Uterus (tissue), 3 donors: ENCODE measurements at regions not wholly inside any gene's neighbourhood (a gene's known extent, or its start where the extent isn't known, plus 50 kb on each side); places are given as distances from the start of the nearest gene placed in this dataset.

Experiments
- DNase-seq, 2 donors: peaks; one replicate each; pipeline ENCODE4 v3.0.0-alpha.2; 2019 to 2020
- H3K27ac ChIP-seq, 2 donors: fragments of 200-600 bp; sonication (generic); 1 replicate in 1 of 2; 2 replicates in 1 of 2; pipeline ENCODE4 v1.5.1; 2016 to 2018
- H3K27me3 ChIP-seq, 2 donors: fragments of 200-600 bp; sonication (generic); one replicate each; pipeline ENCODE4 v1.5.1; 2018 to 2019; ENCODE audit warnings: control low read depth in 1 of 2
- H3K36me3 ChIP-seq, 2 donors: fragments of 200-600 bp; sonication (generic); one replicate each; pipeline ENCODE4 v1.5.1; 2019; ENCODE audit warnings: control low read depth in 1 of 2
- H3K4me1 ChIP-seq, 2 donors: fragments of 200-600 bp; sonication (generic); one replicate each; pipeline ENCODE4 v1.5.1; 2018 to 2019; ENCODE audit warnings: control low read depth in 1 of 2
- H3K4me3 ChIP-seq, 2 donors: fragments of 200-600 bp; sonication (generic); 1 replicate in 1 of 2; 2 replicates in 1 of 2; pipeline ENCODE4 v1.5.1; 2018 to 2019; ENCODE audit warnings: mild to moderate bottlenecking in 1 of 2
- H3K9me3 ChIP-seq, 2 donors: fragments of 200-600 bp; sonication (generic); one replicate each; pipeline ENCODE4 v1.5.1; 2019; ENCODE audit warnings: control low read depth in 1 of 2
- POLR2A ChIP-seq, 2 donors: fragments of 450-650 bp; IDR thresholded peaks; one replicate each; pipeline ENCODE4 v1.6.1; 2016; ENCODE audit warnings: antibody characterized with exemption in 2 of 2, mild to moderate bottlenecking in 1 of 2, moderate library complexity in 1 of 2
- intact Hi-C: fragments of 100-400 bp; cut with DNase I; formaldehyde crosslinking; loops from one replicate; pipeline ENCODE4 v1.15.1; 2023; ENCODE audit warnings: low total_unique reads
- TF ChIP-seq, protein P1 (sequence below), 4 experiments: fragments of 200-600 bp in 2 of 4; fragments of 450-650 bp in 2 of 4; sonication (generic) in 2 of 4; IDR thresholded peaks; one replicate each; pipeline ENCODE4 v1.5.1; 2016 to 2019; ENCODE audit warnings: antibody characterized with exemption in 4 of 4, mild to moderate bottlenecking in 2 of 4, moderate library complexity in 1 of 4
- donor health status: DM: yes; HTN: yes; CAD: no.

DNA sequence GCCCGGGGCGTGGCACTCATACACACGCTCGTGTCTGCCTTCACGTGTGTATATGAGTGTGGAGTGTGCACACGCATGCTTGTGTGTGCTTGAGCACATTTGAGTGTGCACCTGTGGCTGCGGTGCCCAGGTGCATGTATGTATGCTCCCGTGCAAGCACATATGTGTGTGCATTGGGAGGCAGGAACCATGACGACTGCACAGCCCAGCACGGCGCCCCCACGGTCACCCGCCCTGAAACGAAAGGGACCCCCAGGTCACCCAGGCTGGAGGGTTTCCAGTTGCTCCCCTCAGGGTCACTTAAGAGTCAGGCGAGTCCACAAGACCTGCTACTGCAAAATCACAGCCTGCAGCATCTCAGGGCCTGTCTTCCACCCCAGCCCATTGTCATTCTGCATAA lies 94.7 kb downstream of the YTHDF1 start:
- no peak for DNase-seq
- intact Hi-C loops = no loop called here
- H3K9me3 ChIP-seq = no peaks in the 10 kb centered on the region
- H3K4me1 ChIP-seq = no peaks in the 10 kb centered on the region
- no peak overlapping the region for H3K4me3 ChIP-seq
- TF ChIP-seq POLR2A (IDR thresholded peaks at IDR 0.05) = no peak
- TF ChIP-seq, protein P1, sequence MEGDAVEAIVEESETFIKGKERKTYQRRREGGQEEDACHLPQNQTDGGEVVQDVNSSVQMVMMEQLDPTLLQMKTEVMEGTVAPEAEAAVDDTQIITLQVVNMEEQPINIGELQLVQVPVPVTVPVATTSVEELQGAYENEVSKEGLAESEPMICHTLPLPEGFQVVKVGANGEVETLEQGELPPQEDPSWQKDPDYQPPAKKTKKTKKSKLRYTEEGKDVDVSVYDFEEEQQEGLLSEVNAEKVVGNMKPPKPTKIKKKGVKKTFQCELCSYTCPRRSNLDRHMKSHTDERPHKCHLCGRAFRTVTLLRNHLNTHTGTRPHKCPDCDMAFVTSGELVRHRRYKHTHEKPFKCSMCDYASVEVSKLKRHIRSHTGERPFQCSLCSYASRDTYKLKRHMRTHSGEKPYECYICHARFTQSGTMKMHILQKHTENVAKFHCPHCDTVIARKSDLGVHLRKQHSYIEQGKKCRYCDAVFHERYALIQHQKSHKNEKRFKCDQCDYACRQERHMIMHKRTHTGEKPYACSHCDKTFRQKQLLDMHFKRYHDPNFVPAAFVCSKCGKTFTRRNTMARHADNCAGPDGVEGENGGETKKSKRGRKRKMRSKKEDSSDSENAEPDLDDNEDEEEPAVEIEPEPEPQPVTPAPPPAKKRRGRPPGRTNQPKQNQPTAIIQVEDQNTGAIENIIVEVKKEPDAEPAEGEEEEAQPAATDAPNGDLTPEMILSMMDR (IDR thresholded peaks at IDR 0.05) = no peak
- no peaks in the 10 kb centered on the region for H3K27me3 ChIP-seq
- no peaks in the 10 kb centered on the region for H3K36me3 ChIP-seq
- H3K27ac ChIP-seq = no peak overlapping the region

DNA sequence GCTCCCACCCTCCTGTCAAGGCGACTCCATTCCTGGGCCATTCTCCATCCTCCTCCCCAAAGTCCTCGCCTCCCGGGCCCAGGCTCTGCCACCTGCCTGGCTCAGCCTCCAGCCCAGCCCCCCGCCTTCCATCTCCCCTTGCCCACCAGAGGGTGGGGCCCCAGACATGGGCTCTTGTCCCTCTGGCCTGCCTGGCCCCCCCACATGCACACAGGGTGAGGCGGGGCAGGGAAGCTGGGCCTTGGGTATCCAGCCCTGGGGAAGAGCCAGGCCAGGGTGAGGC lies 95.2 kb downstream of the YTHDF1 start:
- intact Hi-C loops = no loop called here
- H3K4me1 ChIP-seq = no peaks in the 10 kb centered on the region
- H3K27me3 ChIP-seq = no peaks in the 10 kb centered on the region
- DNase-seq = no peak
- H3K9me3 ChIP-seq = no peaks in the 10 kb centered on the region
- H3K27ac ChIP-seq = no peak overlapping the region
- TF ChIP-seq POLR2A (IDR thresholded peaks at IDR 0.05) = no peak
- TF ChIP-seq, protein P1 (IDR thresholded peaks at IDR 0.05) = no peak
- H3K36me3 ChIP-seq = no peaks in the 10 kb centered on the region
- H3K4me3 ChIP-seq = no peak overlapping the region

DNA sequence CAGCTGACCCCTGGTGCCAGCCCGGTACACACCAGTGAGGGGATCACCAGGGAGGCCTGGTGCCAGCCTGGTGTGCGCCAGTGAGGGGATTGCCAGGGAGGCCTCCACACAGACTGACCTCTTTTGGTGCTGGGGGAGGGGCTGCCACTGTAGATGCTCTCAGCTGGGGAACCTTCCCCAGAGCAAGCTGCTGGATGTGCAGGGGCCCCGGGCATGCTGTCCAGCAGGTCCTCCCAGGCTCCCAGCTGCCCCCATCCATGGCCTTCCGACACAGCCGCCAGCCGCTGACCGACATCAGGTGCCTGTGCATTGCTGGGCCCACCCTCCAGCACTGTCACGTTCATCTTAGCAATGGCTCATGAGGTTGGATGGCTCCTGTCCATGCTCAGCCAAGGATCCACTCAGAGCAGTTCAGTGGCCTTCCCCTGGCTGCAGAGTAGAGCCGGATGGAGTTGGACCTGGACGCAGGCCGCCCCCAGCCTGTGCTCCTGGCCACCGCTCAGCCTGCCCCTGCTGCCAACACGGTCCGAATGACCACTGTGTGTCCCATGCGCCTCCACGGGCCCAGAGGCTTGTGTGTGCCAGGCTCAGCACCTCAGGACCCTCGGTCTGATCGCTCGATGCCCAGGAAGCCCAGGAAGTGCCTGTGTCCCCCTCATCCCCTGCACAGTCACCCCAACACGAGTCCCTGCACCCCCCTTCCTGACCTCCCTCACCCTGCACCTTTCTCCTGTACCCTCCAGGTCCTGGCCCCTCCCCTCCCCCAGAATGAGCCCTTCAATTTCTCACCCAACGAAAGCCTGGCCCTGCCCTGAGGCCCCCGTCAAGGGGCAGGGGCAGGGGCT lies 95.7 kb downstream of the YTHDF1 start:
- no peak overlapping the region for H3K27ac ChIP-seq
- H3K4me1 ChIP-seq = no peaks in the 10 kb centered on the region
- no peaks in the 10 kb centered on the region for H3K36me3 ChIP-seq
- intact Hi-C loops = no loop called here
- no peaks in the 10 kb centered on the region for H3K27me3 ChIP-seq
- no peak for DNase-seq
- H3K9me3 ChIP-seq = no peaks in the 10 kb centered on the region
- no peak for TF ChIP-seq POLR2A (IDR thresholded peaks at IDR 0.05)
- TF ChIP-seq, protein P1 (IDR thresholded peaks at IDR 0.05) = no peak
- H3K4me3 ChIP-seq = no peak overlapping the region

DNA sequence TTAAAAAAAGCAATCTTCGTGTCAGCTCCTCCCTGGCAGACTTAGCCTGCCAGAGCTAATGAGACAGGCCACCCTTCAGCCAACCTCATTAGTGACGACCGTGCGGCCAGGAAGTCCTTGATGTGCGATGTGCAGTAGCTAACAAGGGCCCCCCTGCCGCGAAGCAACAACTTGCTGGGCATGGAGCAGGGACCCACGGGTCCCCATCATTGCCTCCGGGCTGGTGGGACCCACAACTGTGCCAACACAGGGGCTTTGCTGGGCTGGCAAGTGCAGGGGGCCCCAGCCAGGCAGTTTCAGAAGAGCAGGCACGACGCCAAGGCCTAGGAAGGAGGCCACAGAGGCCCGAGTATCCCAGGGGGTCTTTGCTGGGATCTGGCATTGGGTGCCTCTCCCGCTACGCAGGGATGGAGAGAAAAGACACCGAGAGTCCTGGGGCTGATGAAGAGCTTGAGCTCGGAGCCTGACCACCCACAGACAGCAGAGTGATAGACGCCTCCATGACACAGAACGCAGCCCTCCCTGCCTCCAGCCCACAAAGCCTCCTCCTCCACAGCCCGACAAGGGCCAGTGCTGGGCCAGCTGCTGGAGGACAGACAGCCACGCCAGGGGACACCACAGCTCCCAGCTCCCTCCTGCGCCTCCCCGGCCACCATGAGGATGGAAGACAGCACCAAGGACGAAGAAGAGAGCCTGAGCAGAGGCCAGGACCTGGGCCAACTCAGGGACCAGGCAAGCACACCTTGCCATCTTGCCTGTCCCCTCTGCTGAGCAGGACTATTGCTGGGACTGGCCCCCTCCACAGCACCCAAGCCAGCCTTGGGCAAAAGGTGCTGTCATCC lies 96.6 kb downstream of the YTHDF1 start:
- Histone ChIP-seq H3K4me1 (no peaks in the 10 kb centered on the region), H3K4me3 (no peak overlapping the region), H3K27ac (no peak overlapping the region), H3K36me3 (no peaks in the 10 kb centered on the region), H3K9me3 (no peaks in the 10 kb centered on the region), H3K27me3 (no peaks in the 10 kb centered on the region)
- intact Hi-C loops = no loop called here
- DNase-seq = no peak
- no peak for TF ChIP-seq POLR2A (IDR thresholded peaks at IDR 0.05)
- TF ChIP-seq, protein P1 (IDR thresholded peaks at IDR 0.05) = no peak
